ENCODE measurements at regions not wholly inside any gene's neighbourhood (a gene's known extent, or its start where the extent isn't known, plus 50 kb on each side); places are given as distances from the start of the nearest gene placed in this dataset.

DNA sequence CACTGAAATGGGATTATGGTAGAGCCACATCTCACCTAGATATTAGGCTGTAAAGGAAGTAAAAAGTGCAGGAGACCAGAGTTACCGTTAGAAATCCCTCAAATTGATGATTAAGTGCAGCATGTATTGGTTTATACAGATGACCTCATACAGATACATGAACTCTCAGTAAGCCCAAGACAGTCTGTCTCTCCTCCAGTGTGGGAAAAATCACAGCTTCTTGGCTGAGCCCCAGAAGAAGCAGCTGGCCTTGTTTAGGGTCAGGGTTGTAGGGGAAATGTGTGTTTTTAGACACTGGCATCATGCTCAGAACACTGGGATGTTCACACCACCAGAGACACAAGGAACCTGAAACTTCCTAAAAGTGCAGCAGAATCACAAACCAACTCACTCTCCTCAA is 135.9 kb downstream of the KATNIP start:
- DNase-seq (ENCODE audit: low read depth): no peak

- no peak for DNase-seq (ENCODE audit: low read depth)
Observed at GRCh38 chr16:27686926-27687325, 137.0 kb downstream of the KATNIP start.

GRCh38 chr16:27687605-27688004 is 137.7 kb downstream of the KATNIP start:
- DNase-seq (ENCODE audit: low read depth): no peak

DNA sequence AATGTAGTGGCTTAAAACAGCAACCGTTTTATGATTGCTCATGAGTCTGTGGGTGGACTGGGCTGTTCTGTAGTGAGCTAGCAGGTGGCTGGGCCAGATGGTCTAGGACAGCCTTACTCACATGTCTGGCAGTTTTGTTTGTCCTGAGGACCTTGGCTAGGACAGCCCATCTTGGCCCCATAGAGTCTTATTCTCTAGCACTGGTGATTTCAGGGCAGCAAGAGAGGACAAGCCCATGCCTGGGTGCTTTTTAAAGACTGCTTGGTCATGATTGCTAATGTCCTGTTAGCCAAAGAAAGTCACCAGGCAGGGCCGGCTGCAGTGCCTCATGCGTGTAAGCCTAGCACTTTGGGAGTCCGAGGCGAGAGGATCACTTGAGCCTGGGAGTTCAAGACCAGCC is 139.8 kb downstream of the KATNIP start:
- no peak for DNase-seq (ENCODE audit: low read depth)

DNA sequence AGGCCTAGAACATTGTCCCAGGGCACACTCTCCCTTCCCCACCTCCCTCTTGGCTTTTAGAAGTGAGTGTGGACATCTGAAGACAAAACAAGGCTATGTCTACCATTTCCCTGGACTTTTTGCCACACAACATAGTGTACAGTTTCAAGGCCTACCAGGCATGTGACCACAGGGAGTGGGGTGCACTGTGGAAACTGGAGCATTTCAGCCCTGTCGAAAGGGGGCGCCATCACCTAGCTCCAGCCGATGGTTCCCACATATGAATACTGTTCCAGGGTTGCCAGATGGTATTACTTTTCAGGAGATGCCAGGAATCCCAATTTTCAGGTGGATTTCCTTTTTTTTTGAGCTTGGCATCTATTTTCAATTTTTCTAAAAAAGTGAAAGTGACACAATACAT is 140.7 kb downstream of the KATNIP start:
- no peak for DNase-seq (ENCODE audit: low read depth)

DNA sequence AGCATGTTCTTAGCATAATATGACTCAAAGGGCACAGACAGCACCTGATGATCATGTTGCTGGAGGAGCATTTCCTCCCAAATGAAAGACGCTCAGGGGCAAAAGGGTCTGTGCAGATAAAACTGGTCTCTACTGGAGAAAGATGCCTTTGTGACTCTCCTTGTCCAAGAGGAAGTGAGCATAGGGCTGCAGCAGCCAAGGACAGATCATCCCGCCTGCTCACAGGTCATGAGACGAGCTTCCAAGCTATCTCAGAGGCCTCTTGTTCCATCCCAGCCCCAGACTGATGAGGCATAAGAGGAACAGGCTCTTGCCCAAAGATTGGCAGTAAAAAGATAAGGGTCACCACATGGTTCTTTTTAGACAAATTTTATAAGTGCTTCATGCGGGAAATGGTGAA is 141.8 kb downstream of the KATNIP start:
- no peak for DNase-seq (ENCODE audit: low read depth)

DNA sequence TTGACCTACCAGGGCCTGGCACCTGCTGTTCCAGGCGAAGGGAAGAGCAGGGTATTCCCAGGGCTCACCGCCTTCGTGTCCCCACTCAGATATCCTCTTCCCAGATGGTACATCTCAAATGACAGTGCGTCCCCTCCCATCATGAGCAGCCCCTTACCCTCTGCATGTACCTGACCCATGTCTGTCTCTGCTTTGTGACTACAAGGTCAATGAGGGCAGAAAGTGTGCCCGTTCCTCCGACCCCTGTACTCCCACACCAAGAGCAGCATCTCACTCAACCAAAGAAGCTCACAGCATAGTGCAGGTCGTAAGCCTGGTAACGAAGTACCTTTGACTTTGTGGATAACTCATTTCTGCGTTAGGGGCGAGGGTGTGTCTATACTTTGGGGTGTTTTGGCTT is 142.6 kb downstream of the KATNIP start:
- no peak for DNase-seq (ENCODE audit: low read depth)

- no peak for DNase-seq (ENCODE audit: low read depth)
Observed at GRCh38 chr16:27695161-27695560, 145.2 kb downstream of the KATNIP start.

- no peak for DNase-seq (ENCODE audit: low read depth)
Observed at GRCh38 chr16:27698266-27698665, 148.3 kb downstream of the KATNIP start.

GRCh38 chr16:27698746-27699145 is 148.8 kb downstream of the KATNIP start:
- no peak for DNase-seq (ENCODE audit: low read depth)

GRCh38 chr16:27699540-27699939 is 149.6 kb downstream of the KATNIP start:
- no peak for DNase-seq (ENCODE audit: low read depth)

- DNase-seq (ENCODE audit: low read depth): no peak
Observed at GRCh38 chr16:27700304-27700995, 150.5 kb downstream of the KATNIP start.

DNA sequence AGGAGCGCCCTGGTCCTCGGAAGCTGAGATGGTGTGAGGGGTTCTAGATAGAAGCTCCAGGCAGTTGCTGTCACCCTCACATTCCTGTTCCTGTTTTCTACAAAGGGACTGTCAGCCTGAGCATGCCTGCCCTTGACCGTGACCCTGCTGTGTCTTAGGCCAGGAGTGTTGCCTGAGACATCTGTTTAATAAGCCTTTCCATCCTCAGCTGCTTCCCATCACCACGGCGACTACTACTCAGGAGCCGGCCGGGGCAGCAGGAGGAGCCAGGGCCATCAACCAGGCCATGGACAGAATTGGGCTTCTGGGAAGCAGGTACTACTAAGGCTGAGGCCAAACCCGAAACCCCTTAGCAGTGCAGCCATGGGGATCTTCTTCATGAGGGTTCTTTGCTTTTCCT is 151.4 kb downstream of the KATNIP start:
- no peak for DNase-seq (ENCODE audit: low read depth)

GRCh38 chr16:27703121-27703520 is 153.2 kb downstream of the KATNIP start:
- DNase-seq (ENCODE audit: low read depth): no peak

DNA sequence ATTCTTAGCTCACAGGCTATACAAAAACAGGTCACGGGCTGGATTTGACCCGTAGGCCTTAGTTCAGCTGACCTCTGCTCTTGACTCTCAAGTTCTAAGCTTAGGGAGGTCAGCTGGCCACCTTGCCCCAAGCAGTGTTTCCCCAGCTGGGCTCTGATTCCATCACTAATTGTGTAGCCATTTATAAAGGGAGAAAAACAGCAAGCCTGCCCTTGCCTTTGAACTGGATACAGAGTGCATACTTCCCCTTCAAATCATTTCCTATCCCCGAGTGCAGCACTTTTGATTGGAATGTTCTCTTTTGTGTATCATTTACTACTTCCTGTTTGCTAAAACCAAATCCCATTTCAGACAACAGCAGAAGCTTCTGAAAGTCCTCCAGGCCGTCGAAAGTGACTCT is 153.6 kb downstream of the KATNIP start:
- no peak for DNase-seq (ENCODE audit: low read depth)

GRCh38 chr16:27704252-27704651 is 154.3 kb downstream of the KATNIP start:
- DNase-seq (ENCODE audit: low read depth): no peak

GRCh38 chr16:27706156-27706865 is 156.4 kb downstream of the KATNIP start:
- no peak for DNase-seq (ENCODE audit: low read depth)

DNA sequence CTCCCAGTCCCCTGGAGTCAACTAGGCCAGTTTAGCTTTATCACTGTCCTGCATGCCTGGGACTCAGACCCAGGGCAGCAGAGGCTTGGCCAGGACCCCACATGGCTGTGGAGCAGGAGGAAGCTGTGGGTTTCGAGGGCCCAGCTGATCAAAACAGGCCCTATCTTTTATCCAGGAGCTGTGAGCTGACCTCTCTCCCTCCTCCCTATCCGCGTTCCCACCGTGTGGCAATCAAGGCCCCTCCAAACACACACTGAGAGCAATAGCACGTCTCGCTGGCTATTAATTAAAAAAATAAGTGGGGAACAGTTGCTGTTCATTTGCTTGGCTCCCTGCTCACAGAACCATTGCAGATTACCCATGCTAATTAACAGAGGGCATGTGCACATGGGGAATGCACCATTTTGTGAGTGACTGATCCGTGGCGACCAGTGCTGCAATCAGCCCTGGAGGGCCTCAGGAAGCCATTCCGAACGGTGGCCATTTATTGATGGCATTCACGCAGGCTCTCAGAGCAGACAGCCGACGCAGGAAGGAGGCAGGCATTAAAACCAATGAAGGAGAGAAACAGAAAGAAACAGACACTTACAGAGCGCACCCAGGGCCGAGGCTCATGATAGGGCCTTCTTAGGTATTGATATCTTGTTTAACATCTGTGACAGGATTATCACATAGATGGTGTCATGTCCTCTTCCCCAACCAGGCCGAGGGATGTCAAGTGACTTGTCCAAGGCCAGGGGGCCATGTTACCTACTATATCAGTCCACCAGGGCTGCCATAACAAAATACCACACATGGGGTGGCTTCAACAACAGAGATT is 157.1 kb downstream of the KATNIP start:
- DNase-seq (ENCODE audit: low read depth): no peak

- no peak for DNase-seq (ENCODE audit: low read depth)
Observed at GRCh38 chr16:27708651-27709050, 158.7 kb downstream of the KATNIP start.

- no peak for DNase-seq (ENCODE audit: low read depth)
Observed at GRCh38 chr16:27712251-27712711, 162.3 kb downstream of the KATNIP start.

- no peak for DNase-seq (ENCODE audit: low read depth)
Observed at GRCh38 chr16:27717726-27718125, 167.8 kb downstream of the KATNIP start.

DNA sequence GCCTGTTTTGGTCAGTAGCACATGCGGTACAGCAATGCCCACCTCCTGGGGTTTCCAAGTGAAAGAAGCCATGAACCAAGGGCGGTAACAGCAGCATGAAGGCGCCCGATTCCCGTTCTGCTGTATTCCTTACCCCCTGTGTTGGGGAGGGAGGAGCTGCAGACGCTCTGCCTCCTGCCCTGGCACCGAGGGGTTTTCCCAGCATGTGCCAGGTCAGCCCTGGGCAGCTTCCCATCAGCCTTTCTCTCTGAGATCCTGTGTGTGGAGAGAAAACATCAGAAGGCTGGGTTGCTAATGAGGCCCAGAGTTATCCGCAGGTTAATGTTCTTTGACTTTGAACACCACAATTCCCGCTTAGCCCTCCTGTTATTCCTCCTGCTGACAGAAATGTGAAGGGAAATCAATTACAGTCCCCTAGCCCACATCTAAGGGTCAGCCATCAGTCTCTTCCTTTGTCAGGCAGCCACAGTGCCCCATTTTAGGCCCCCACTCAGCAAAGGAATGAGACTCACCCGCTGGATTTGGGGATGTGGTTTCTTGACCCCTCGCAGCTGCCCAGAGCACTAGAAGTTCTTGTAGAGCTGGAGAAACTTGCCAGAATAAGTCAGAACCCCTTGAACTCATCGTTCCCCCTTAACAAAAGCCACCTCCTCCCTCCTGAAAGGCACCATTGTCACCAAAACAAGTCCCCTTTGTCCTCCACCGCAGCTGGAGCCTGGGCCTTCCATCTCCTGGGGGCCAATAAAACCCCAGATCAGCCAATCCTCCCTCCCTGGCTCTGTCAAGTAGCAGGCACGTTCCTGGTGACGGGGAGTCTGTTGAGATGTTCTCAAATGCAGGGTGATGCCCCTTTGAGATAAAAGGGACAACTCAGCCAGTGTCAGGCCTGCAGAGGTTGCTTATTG is 168.5 kb downstream of the KATNIP start:
- no peak for DNase-seq (ENCODE audit: low read depth)

Data from HS-5 (cell line).